SW480 (cell line): ENCODE measurements at regions not wholly inside any gene's neighbourhood (a gene's known extent, or its start where the extent isn't known, plus 50 kb on each side); places are given as distances from the start of the nearest gene placed in this dataset.

Experiments used
- DNase-seq: peaks from one replicate; pipeline ENCODE4 v3.0.0-alpha.2; 2016; ENCODE audit warnings: low spot score

DNA sequence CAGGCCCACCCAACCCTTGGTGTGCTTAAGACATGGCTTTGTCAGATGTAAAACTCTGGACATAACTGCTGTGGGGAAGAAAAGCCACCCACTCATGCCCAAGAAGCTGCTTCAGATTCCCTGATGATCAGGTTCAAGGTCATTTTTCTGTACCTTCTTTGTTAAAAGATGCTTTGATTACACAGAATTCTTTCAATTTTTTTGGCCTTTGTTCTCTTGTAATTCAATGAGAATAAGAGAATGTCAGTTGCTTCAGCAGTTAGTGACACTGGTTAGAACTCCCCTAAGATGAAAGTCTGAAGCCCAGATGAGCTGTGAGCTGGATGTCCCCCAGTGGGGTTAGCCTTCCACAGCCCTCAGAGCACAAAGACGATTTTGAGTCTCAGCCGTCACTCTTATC is 152.7 kb downstream of the CHRM3 start:
- DNase-seq = no peak

GRCh38 chr1:239539812-239540211 is 153.4 kb downstream of the CHRM3 start:
- no peak for DNase-seq

GRCh38 chr1:239543873-239544272 is 157.5 kb downstream of the CHRM3 start:
- DNase-seq = no peak

DNA sequence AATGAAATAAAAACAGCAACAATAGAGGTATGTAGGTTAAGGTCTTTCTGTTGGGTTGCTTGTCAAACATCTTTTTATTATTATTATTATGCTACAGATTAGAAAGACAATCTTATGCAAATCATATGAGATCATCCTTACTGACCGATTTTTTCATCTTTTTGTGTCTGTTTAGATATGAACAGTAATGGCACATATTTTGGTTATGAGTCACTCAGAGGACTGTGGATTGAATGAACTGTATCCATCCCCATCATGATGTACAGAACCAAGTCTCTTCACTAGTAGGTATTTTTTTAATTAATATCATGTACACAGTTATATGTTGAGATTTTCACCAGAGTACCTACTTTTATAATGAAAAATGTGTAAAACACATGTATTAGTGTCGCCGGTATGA is 159.1 kb downstream of the CHRM3 start:
- DNase-seq = no peak

DNA sequence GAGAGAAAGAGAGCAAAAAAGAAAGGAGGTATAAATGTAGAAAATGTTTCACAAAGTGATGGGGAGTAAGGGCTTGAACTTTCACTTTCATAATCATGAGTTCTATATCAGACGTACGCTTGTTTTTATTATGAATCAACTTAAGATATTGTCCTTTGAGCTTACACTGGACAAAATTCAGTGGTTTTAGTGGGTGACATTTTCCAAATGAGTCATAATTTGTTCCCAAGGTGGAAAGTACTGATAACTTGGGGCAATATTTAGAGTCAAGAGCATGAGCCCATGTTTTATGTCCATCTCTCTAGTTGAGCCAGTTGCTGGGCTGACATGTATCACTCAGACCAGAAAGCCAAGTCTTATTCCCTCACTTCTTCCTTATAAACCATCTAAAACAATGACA is 161.6 kb downstream of the CHRM3 start:
- no peak for DNase-seq

GRCh38 chr1:239550178-239550577 is 163.8 kb downstream of the CHRM3 start:
- no peak for DNase-seq

DNA sequence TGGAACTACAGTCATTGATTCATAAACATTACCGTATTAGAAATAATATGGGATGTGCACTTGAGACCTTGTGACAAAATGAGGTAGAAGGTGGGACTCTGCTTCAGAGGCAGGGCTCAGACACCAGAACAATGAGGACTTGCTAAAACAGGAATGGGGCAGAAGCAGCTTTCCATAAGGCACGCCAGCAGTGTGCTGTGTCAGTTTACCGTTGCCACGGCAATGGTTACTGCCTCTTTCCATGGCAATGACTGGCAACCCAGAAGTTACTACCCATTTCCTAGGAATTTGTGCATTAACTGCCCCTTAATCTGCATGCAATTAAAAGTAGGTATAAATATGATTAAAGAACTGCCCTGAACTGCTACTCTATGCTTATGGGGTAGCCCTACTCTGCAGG is 169.0 kb downstream of the CHRM3 start:
- no peak for DNase-seq

DNA sequence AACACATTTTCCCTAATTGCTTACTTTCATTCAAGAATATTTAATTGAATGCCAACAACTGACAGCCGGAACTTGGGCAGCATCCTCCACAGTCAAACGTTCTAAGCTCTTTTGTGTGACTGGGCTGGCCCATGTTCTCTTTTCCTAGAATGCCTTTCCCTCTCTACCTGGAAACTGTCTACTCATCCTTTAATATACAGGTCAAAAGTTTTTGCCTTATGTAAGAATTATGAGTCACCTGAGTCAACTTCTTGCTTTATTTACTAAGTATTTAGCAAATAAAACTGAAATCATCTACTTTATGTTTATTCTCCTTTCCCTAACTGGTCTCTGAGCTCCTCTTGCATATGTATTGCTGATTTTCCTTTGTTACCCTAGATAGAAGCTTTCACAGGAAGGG is 172.2 kb downstream of the CHRM3 start:
- no peak for DNase-seq

DNA sequence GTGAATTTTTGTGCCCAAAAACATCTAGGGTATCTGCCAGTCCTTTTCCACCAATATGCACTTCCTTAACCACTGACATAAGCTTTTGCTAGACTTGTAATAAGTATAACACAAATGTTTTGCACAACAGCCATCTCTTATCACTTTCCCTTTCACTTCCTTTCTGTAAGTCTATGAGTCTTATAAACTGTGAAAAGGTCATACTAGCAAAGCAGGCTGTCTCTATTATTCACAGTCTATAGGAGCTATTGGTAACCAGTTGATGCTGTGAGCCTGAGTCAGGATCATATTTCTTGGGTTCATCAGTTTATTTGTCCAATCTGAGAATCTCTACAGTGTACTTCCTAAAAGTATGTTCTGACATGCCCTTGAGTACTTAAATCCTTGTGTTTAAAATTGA is 172.6 kb downstream of the CHRM3 start:
- no peak for DNase-seq

- no peak for DNase-seq
These were observed 174.6 kb downstream of the CHRM3 start for GRCh38 chr1:239560921-239561320.

DNA sequence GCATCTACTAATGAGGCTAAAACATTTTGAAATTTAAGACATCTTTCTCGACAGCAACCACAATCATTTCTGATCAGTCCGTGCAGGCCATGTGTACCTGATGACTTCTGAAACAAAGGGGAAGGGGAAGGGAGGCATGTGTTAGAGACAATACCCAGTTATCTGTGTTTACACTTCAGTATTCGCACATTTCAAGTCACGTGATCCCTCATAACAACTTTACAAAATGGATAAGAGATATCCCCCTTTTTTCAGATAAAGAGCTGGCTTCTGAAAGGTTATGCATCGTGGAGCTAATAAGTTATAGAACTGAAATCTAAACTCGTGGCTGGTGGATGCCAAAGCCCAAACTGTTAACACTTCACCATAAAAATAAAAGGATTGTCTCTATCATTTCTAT is 175.7 kb downstream of the CHRM3 start:
- no peak for DNase-seq

DNA sequence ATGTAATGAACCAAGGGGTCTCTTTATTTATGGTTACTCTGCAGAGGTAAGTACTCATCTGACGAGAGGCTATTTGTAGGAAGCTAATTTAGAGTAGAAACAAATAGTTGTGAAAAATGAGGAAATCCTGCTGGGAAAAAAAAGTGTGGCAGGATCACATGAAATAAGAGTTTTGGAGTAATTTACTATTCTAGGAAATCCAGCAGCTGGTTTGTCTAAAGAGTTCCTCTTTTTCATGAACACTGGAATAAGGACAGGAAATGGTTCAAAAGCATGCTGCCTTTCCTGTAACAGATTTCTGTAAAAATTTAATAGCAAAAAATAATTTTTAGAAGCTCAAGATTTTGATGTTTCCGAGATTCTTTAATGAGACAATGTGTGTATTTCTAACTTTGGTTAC is 177.3 kb downstream of the CHRM3 start:
- DNase-seq = no peak

DNA sequence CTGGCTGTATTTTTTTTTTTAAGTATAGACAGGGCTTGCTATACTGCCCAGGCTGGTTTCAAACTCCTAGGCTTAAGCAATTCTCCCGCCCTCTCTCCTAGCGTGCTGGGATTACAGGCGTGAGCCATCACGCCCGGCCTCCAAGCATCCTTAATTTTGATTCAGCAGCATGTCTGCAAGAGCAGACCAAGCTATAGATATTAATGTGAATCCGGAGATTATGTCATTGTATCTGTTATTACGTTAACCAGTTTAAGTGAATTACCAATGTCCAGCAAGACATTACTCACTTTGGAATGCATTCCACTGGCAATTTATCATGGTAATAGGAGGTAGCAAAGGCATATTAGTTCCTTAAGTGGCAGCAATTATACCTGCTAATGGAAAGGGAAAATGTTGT is 179.7 kb downstream of the CHRM3 start:
- no peak for DNase-seq

GRCh38 chr1:239570878-239571277 is 184.5 kb downstream of the CHRM3 start:
- no peak for DNase-seq

GRCh38 chr1:239572183-239572582 is 185.8 kb downstream of the CHRM3 start:
- no peak for DNase-seq

DNA sequence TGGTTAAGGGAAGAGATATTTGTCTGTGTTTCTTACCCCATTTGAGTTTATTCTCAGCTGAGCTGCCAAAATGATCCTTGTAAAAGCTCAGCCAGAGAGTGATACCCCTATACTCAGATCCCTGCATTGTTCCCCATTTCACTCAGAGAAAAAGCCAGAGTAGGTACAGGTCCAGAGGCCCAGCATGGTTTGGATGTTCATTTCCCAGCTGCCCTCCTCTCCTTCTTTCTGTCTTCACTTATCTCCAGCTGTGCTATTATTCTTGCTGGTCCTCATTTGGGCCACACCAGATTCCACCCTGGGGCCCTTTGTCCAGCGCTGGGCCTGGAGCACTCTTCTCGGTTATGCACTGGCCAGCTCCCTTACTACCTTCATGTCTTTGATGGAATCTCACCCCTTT is 187.7 kb downstream of the CHRM3 start:
- no peak for DNase-seq

DNA sequence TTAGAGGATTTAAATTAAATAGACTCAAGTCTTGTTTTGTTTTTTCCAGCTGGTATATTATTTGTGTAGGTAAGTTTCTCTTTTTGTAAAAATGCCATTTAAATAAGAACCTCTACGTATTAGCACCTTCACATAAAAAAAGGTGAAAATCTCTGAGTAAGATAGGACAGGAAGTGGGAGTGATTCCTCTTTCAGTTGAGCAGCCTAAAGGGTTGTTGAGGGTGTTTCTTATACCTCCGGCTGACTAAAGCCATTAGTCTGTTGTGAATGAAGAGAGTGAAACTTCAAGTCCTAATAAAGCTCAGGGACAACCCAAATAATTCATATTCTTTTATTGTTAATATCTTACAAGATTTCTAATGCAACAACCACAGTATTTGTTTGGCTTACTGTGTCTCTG is 188.7 kb downstream of the CHRM3 start:
- DNase-seq = no peak

- DNase-seq = no peak
These were observed 197.2 kb downstream of the CHRM3 start for GRCh38 chr1:239583536-239583935.

DNA sequence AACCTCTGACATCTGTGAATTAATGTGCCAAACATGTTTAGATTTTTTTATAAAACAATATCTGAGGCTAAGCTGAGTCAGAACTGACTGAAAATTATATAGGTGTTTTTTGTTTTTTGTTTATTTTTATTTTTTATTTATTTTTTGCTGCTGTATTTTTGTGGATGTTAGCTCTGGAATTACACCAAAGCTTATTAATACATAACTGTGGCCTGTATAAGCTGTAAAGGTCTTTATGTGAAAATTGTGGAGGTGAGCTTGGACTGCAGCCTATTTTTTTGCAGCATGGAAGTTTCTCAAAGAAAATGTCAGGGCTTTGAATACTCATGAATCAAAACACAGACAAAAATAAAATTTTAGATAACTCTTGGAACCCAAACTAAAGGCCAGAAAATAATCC is 199.8 kb downstream of the CHRM3 start:
- DNase-seq = no peak

DNA sequence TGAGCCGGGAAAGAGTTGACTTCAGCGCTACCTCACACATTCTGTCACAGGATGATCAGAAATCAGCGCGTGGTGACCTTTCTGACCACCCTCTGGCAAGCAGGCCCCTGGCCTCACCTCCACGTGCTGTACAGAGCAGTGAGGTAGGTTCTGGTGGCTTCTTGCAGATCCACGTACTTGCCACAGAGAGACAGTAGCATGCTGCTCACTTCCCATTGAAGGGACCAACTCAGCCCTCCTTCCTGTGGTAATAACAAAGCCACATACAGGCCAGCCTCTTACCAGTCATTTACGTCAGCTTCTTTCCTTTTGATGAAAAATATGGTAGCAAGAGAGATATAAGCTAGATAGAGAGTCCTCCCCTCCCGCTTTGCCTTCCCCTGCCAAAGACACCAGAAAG is 200.7 kb downstream of the CHRM3 start:
- DNase-seq = peak; percentile 9

- no peak for DNase-seq
These were observed 201.4 kb downstream of the CHRM3 start for GRCh38 chr1:239587574-239588369.

DNA sequence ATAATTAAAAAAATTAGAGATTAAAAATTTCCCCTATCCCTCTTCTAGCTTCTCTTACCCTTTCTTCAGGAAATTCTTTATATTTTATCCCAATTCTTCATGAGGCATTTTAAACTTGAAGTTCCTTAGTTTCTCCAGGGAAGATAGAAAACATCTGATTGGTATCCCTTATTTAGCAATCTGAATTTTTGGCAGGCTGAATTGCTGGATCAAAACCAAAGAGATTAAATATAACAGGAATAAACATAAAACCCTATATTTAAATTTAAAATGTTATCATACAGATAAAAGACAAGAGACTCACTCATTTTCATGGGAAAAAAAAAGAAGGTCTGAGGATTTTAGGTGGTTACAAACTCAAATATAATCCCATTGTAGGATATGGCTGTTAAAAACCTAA is 204.2 kb downstream of the CHRM3 start:
- no peak for DNase-seq

DNA sequence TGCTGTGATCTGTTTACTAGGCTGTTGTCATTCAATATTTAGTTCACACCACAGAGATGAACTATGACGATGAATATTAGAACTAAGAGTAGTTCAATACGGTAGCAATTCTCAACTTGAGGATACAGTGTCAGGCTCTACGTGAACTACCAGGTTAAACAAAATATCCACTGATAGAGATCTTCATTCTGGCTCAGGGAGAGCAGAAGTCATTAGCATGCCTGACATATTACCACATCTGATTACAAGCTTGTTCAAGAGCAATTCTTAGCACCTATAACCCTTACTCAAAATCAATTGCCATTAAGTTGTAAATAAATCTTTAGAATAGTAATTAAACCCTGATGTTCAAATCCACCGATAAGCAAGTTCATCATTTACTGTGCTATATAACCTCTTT is 207.2 kb downstream of the CHRM3 start:
- DNase-seq = no peak

DNA sequence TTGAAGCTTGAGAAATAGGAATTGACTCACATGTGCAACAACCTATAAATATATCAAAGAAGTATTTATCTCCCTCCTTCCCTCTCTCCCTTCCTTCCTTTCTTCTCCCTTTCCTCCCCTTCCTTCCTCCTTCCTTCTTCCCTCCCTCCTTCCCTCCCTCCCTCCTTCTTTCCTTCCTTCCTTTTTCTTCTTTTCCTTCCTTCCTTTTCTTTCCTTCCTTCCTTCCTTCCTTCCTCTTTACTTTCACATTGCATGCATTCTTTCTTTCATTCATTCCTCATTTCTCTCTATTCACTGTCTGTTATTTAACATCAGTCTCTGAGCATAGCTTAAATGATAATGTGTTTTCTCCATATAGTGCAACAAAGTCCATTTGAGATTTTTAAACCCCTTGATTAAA is 214.2 kb downstream of the CHRM3 start:
- no peak for DNase-seq

DNA sequence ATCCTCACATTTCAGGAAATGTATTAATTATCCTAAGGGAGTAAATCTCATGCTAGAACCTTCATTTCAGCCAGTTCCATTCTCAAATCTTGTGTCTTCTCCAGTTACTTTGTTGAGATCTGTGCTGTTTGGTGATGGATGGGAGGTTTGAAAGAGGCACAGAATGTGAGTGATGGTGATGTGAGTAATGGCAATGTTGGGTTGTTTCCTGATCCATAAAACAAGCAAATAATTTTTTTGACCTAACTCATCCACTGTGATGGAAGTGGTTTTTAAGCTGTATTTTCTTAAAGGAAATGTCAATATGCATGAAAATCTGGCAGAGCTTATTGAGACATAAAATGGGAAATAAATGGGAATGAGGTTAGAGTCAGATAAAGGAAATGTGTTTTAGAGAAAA is 214.7 kb downstream of the CHRM3 start:
- DNase-seq = no peak
